ENCODE measurements at regions not wholly inside any gene's neighbourhood (a gene's known extent, or its start where the extent isn't known, plus 50 kb on each side); places are given as distances from the start of the nearest gene placed in this dataset.
"Not testable (repeated sequence)": the region's sequence is repeated elsewhere in the genome, so short reads cannot be mapped to it uniquely, and the experiment has no call there.

GRCh38 chr2:395886-396285 is 108.0 kb upstream of the ALKAL2 start:
- no peak overlapping the region for H3K4me3 ChIP-seq (ENCODE audit: low read depth, low read length)

DNA sequence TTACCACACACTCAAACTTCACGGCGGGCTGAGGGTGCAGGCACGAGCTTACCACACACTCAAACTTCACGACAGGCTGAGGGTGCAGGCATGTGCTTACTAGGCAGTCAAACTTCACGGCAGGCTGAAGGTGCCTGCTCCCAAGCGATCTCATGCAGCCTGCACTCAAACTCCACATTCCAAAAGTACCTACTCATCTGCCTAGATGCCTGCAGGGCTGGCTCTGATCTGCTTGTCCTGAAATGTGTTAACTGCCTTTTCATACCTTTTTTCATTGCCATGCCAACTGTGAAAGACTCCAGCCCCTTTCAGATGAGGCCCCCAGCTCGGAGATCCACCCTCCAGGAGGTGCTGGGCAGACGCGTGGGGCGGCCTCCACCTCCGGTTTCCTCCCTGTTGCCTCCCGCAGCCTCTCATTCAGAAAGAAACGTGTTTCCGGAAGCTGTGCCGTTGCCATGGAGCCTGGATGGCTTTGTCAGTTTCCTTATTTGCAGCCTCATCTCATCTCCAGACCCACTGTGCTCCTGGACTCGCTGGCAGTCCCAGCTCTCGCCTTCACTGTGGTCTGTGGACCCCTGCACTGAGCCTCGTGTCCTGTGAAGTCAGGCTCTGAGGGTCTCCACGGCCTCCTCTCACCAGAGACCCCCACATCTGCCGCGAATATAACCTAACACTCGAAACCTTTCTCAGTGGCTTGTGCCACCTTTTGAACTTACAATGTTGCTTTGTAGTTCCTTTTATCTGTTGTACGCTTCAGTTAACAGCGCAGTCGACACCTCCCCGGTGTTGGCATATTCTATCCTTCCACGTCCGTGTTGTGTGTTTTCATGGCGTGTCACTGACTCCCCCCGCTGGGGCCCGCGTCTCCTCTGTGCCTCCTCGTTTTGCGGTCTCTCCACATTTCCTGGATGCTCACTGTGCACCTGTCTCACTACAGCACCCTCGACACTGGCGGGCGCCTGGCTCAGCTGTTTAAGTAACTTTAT is 106.1 kb upstream of the ALKAL2 start:
- no peak overlapping the region for H3K4me3 ChIP-seq (ENCODE audit: low read depth, low read length)
- DNase-seq (ENCODE audit: low read depth), result no peak

More at GRCh38 chr2:395886-396285, 108.0 kb upstream of the ALKAL2 start:
- no peak for DNase-seq (ENCODE audit: low read depth)

DNA sequence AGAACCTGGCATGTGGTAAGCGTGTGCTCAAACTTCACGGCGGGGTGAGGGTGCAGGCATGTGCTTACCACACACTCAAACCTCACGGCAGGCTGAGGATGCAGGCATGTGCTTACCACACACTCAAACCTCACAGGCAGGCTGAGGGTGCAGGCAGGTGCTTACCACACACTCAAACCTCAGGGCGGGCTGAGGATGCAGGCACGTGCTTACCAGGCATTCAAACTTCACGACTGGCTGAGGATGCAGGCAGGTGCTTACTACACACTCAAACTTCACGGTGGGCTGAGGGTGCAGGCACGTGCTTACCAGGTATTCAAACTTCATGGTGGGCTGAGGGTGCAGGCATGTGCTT is 105.0 kb upstream of the ALKAL2 start:
- DNase-seq (ENCODE audit: low read depth), result no peak
- H3K4me3 ChIP-seq (ENCODE audit: low read depth, low read length), result no peak overlapping the region

- no peak for DNase-seq (ENCODE audit: low read depth)
- no peak overlapping the region for H3K4me3 ChIP-seq (ENCODE audit: low read depth, low read length)
Measured at GRCh38 chr2:392181-392925, 104.5 kb upstream of the ALKAL2 start.

- DNase-seq (ENCODE audit: low read depth), result no peak
- no peak overlapping the region for H3K4me3 ChIP-seq (ENCODE audit: low read depth, low read length)
Measured at GRCh38 chr2:391696-392095, 103.8 kb upstream of the ALKAL2 start.

DNA sequence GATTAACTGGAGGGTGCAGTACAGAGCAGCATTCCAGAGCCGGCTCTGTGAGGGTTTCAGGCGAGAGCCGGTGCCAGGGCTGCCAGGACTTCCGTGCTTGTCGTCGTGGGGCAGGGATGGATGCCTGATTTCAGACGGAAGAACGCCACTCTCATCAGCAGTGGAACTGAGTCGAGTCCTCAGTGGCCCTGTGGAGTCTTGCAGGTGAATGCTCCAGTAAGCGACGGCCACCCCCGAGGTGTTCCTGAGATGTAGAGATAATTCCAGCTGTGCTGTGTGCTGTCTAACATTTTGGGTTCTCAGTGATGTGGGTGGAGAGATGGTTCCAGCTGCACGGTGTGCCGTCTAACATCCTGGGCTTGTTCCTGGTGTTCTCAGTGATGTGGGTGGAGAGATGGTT is 103.1 kb upstream of the ALKAL2 start:
- DNase-seq (ENCODE audit: low read depth), result no peak
- no peak overlapping the region for H3K4me3 ChIP-seq (ENCODE audit: low read depth, low read length)

DNA sequence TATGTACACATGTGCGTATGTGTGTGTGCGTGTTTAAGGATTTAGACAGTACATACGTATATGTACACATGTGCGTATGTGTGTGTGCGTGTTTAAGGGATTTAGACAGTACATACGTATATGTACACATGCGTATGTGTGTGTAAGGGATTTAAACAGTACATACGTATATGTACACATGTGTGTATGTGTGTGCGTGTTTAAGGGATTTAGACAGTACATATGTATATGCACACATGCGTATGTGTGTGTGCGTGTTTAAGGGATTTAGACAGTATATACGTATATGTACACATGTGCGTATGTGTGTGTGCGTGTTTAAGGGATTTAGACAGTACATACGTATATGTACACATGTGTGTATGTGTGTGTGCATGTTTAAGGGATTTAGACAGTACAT is 102.1 kb upstream of the ALKAL2 start:
- not testable (repeated sequence) for H3K4me3 ChIP-seq (ENCODE audit: low read depth, low read length); DNase-seq (ENCODE audit: low read depth)

DNA sequence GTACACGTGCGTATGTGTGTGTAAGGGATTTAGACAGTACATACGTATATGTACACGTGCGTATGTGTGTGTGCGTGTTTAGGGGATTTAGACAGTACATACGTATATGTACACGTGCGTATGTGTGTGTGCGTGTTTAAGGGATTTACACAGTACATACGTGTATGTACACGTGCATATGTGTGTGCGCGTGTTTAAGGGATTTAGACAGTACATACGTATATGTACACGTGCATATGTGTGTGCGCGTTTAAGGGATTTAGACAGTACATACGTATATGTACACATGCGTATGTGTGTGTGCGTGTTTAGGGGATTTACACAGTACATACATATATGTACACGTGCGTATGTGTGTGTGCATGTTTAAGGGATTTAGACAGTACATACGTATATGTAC is 100.9 kb upstream of the ALKAL2 start:
- DNase-seq (ENCODE audit: low read depth); H3K4me3 ChIP-seq (ENCODE audit: low read depth, low read length): not testable (repeated sequence)

DNA sequence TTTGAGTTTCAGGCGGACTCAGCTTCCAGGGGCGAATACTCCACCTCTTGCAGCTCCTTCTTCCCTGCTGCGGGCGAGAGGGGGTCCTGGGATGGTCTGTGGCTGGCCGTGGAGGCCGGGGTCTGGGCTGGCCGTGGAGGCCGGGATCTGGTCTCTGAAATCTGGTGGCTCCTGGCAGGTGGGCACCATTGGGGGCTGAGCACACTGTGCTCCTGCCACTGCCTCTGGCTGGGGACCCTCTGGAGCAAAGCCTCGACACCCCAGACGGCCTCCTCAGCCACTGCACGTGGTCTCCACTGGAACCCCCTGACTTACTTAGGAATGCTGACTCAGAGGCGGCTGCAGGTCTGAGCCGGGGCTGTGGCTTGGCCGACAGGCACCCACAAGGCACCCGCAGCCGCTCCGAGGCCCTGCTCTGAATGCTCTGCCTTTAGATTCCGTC is 100.1 kb upstream of the ALKAL2 start:
- DNase-seq (ENCODE audit: low read depth), result no peak
- no peak overlapping the region for H3K4me3 ChIP-seq (ENCODE audit: low read depth, low read length)

DNA sequence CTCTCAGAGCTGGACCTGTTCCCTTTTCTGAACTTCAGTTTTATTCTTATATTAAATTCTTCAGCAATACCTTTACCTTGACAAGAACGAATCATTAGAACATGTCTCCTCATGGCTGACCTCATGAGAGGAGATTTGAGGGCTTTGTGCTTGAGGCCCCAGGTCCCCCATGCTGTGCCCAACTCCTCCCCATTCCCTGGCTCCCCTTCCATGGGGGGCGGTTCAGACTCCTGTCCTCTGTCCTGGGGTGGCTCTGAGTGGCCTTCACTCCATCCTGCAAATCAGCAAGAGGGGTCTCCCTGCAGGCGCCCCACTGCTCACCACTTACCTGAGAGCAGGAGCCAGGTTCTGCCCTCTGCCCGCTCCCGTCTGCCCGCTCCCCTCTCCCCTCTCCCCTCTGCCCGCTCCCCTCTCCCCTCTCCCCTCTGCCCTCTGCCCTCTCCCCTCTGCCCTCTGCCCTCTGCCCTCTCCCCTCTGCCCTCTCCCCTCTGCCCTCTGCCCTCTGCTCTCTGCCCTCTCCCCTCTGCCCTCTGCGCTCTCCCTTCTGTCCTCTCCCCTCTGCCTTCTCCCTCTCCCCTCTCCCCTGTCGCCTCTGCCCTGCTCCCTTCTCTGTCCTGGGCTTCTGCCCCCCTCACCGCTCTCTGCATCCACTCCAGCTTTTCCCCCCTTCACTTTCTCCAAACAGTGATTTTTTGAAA is 98.7 kb upstream of the ALKAL2 start:
- H3K4me3 ChIP-seq (ENCODE audit: low read depth, low read length), result no peak overlapping the region
- DNase-seq (ENCODE audit: low read depth), result no peak

GRCh38 chr2:385785-386184 is 97.9 kb upstream of the ALKAL2 start:
- DNase-seq (ENCODE audit: low read depth), result no peak
- H3K4me3 ChIP-seq (ENCODE audit: low read depth, low read length), result no peak overlapping the region

- no peak for DNase-seq (ENCODE audit: low read depth)
- H3K4me3 ChIP-seq (ENCODE audit: low read depth, low read length), result no peak overlapping the region
Measured at GRCh38 chr2:385061-385460, 97.2 kb upstream of the ALKAL2 start.

DNA sequence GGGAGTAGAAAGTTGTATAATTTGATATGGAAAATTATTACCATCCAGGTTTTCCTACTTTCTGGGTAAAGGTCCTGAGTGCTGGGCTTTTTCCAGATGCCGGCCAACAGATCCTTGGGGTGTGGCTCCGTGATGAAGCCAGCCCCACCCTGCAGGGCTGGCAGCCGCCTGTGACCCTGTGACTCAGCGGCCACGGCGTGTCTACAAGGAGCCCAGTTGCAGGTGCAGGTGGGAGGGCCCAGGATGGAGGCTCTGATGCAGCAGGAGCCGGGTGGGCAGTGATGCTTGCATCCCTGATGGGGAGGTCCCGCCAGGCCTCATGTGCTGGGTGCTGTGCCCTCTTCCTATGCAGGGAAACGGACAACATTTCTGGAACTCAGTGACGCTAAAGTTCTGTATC is 96.0 kb upstream of the ALKAL2 start:
- H3K4me3 ChIP-seq (ENCODE audit: low read depth, low read length), result no peak overlapping the region
- no peak for DNase-seq (ENCODE audit: low read depth)

DNA sequence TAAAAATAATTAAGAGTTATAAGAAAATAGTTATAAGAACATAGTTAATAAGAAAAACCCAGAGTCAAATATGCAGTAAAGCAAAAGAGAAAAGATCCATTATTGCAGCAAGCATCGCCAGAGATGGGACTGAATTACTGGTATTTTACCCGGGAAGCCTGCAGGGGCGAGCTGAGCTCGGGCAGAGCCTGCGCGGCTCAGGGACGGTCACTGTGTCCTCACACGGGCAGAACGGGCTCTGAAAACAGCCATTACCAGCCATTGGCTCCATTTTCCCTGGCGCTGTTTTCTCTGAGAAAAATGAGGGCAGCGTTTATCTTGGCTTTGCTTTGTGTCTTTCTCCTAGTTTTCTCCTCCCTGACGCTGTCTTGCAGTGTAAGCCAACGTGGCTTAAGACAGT is 95.3 kb upstream of the ALKAL2 start:
- H3K4me3 ChIP-seq (ENCODE audit: low read depth, low read length), result no peak overlapping the region
- DNase-seq (ENCODE audit: low read depth), result no peak

DNA sequence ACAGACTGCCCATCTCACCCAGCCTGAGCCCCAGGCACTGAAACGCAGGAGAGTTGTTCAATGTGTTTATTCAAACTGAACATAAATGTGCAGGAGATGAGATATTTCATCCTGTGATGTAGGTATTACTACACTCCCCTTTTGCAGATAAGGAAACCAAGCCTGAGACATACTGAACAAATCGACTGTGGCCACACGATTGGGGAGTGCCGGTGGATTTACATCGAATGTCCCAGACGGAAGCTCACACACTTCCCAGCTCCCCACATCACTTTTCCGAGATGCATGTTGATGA is 94.8 kb upstream of the ALKAL2 start:
- H3K4me3 ChIP-seq (ENCODE audit: low read depth, low read length), result no peak overlapping the region
- DNase-seq (ENCODE audit: low read depth), result no peak

GRCh38 chr2:381941-382727 is 94.2 kb upstream of the ALKAL2 start:
- no peak overlapping the region for H3K4me3 ChIP-seq (ENCODE audit: low read depth, low read length)
- DNase-seq (ENCODE audit: low read depth), result no peak

DNA sequence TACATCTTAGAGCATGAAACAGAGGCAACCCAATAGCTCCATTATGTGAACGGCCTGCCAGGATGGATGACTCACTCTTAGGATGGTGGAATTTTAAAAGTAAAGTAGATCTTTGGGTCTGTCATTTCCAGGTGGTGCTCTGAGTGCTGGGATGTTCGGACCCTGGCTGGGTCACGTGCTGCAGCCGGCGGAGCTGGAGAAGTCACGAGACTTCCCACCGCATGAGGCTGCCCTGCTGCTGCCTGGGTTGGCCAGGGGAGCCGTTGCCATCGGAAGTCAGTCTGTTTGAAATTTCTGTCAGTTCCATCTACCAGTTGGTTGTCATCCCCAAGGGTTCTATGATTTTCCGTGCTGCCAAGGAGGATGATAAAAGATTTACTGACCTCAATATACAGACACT is 93.3 kb upstream of the ALKAL2 start:
- H3K4me3 ChIP-seq (ENCODE audit: low read depth, low read length), result no peak overlapping the region
- DNase-seq (ENCODE audit: low read depth), result no peak

DNA sequence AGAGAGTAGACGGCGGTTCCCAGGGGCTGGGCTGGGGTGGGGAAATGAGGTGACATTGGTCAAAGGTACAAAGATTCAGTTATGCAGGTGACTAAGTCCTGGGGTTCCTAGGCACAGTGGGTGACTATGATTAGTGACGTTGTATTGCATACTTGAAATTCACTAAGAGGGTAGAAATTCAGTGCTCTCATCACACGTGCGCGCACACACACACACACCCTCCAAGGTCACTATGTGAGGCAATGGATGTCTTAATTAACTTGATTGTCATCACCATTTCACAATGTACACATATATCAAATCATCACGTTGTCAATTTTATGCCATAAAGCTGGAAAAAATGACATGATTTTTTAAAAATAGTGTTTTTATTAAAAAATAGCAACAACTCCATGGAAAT is 92.9 kb upstream of the ALKAL2 start:
- no peak overlapping the region for H3K4me3 ChIP-seq (ENCODE audit: low read depth, low read length)
- no peak for DNase-seq (ENCODE audit: low read depth)

GRCh38 chr2:380221-380620 is 92.3 kb upstream of the ALKAL2 start:
- no peak overlapping the region for H3K4me3 ChIP-seq (ENCODE audit: low read depth, low read length)

DNA sequence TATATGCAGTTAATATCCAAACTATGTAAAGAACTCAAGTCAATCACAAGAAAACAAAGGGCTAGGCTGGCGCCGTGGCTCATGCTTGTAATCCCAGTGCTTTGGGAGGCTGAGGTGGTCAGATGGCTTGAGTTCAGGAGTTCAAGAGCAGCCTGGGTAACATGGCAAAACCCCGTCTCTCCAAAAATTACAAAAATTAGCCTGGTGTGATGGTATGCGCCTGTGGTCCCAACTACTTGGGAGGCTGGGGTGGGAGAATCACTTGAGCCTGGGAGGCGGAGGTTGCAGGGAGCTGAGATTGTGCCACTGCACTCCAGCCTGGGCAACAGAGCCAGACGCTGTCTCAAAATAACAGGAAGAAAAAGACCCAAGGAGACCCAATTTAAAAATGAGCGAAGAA is 91.9 kb upstream of the ALKAL2 start:
- DNase-seq (ENCODE audit: low read depth), result no peak
- H3K4me3 ChIP-seq (ENCODE audit: low read depth, low read length), result no peak overlapping the region

More at GRCh38 chr2:380221-380620, 92.3 kb upstream of the ALKAL2 start:
- no peak for DNase-seq (ENCODE audit: low read depth)
